GM12865 (cell line): ENCODE measurements at regions not wholly inside any gene's neighbourhood (a gene's known extent, or its start where the extent isn't known, plus 50 kb on each side); places are given as distances from the start of the nearest gene placed in this dataset.

Source experiments
- DNase-seq: peaks from one replicate; pipeline ENCODE4 v3.0.0; 2010; ENCODE audit warnings: low read depth
- H3K4me3 ChIP-seq: 2 replicates; pipeline ENCODE4 v1.5.1; 2011; ENCODE audit warnings: mild to moderate bottlenecking, low read depth, low read length, control low read depth
- TF ChIP-seq, protein P1 (sequence below): IDR thresholded peaks from 2 replicates; pipeline ENCODE4 v1.5.1; 2011; ENCODE audit warnings: low read length, control low read depth, low read depth, inconsistent platforms; ENCODE audit not compliant: insufficient read depth; ENCODE audit errors: missing control alignments

DNA sequence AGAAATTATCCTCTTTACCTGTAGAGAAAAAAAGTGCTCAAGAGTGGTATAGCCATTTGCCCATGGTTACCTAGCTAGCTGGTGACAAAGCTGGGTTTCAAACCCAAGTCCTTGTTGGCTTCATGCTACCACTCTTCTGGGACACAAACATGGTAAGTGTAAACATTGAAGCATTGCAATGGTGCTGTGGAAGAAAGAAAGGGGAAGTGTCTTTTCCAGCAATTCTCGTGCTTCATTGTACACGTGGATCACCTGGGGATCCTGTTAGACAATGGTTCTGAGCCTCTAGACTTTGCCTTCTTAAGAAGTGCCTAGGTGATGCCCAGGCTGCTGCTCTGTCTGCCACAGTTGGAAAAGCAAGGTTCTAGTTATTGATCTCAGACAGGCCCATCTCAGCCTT, 134.8 kb upstream of the CTNNB1 start:
- DNase-seq = no peak
- TF ChIP-seq, protein P1, sequence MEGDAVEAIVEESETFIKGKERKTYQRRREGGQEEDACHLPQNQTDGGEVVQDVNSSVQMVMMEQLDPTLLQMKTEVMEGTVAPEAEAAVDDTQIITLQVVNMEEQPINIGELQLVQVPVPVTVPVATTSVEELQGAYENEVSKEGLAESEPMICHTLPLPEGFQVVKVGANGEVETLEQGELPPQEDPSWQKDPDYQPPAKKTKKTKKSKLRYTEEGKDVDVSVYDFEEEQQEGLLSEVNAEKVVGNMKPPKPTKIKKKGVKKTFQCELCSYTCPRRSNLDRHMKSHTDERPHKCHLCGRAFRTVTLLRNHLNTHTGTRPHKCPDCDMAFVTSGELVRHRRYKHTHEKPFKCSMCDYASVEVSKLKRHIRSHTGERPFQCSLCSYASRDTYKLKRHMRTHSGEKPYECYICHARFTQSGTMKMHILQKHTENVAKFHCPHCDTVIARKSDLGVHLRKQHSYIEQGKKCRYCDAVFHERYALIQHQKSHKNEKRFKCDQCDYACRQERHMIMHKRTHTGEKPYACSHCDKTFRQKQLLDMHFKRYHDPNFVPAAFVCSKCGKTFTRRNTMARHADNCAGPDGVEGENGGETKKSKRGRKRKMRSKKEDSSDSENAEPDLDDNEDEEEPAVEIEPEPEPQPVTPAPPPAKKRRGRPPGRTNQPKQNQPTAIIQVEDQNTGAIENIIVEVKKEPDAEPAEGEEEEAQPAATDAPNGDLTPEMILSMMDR = no peak
- H3K4me3 ChIP-seq = no peak overlapping the region

DNA sequence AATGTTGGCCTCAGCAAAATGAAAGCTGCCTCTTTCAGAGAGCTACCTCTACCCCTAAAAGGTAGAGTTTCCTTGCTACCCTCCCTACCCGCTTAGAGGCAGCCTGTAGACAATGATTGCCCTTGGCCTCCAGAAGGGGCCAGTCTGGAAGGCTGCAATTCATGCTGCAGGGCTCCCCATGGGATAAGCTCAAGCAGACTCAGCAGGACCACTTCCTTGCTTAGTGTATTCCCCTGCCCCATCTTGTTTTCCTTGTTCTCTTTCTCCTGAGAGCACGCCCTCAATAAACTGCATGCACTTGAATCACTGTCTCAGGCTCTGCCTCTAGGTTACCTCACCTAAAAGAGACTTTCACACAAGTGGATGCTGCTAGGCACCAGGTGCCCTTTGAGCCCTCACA, 134.0 kb upstream of the CTNNB1 start:
- TF ChIP-seq, protein P1 = no peak
- no peak overlapping the region for H3K4me3 ChIP-seq
- no peak for DNase-seq

DNA sequence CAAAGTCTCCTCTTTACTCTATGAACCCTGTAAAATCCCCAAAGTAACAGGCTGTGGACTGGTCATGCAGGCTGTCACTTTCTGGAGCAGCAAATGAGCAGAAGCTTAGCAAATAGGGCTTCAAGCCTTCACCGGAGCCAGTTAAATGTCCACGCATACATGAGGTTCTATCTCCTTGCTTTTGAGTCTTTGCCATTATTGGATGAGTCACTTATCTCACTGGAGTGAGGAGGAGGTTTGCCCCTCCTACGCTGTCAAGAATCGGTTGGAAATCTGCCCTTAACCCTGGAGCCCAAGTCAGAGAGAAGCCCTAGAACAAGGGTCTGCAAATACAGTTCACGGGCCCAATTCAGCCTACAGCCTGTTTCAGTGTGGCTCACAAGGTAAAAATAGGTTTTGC, 126.1 kb upstream of the CTNNB1 start:
- H3K4me3 ChIP-seq = no peak overlapping the region
- TF ChIP-seq, protein P1 = no peak
- DNase-seq = no peak

DNA sequence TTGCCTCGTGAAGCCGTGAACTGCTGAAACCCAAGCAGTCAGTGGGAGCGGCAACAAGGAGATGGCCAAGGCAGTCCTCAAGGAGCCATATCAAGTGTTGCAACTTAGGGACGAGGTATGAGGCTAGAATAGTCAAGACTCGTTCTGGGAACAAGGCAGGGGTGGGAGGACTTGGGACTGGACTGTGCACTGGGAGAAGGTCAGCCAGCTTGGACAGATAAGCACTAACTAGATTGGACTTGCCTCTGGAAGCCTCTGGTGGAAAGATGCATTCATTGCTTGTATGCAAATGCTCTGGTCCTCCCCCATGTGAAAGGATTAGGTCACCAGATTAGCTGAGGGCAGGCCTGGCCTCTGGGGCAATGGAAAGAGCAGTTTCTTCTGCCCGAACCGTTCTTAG, 123.3 kb upstream of the CTNNB1 start:
- DNase-seq = no peak
- TF ChIP-seq, protein P1 = no peak
- no peak overlapping the region for H3K4me3 ChIP-seq

DNA sequence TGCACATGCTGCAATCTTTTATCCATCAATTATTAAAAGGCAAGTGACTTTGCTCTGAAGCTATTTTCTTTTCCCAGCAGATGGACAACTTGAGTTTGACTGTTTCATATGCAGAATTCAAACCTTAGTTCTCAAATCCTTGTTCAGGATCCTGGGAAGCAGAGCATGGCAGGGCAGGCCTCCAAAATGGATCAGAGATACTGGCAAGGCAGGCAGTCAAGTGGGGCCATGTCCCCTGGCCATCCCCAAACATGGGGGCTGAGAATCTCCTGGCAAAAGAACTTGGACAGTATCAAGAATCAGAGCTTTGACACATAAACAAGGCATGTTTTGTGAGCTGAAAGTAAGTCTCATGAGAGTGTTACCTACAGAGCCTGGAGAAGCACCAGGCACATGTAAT, 122.9 kb upstream of the CTNNB1 start:
- no peak overlapping the region for H3K4me3 ChIP-seq
- TF ChIP-seq, protein P1 = no peak
- DNase-seq = no peak

DNA sequence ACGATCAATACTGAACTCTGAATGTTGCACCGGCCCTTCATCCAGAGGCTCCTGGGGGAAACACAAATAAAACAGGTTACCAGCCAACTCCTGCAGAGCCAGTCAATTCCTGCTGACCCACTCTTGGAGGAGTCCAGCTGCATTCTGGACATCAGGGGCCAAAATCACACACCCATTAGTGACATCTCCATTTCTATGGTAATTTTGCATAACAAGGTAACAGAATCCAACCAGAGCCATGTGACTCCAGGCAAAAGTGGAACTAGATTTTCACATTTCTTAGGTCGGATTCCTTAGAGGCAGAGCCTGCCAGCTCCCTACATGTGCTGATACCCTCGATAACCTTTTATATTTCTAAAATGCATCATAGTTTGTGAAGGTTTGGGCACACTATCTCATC, 119.2 kb upstream of the CTNNB1 start:
- TF ChIP-seq, protein P1 = no peak
- no peak for DNase-seq
- no peak overlapping the region for H3K4me3 ChIP-seq

DNA sequence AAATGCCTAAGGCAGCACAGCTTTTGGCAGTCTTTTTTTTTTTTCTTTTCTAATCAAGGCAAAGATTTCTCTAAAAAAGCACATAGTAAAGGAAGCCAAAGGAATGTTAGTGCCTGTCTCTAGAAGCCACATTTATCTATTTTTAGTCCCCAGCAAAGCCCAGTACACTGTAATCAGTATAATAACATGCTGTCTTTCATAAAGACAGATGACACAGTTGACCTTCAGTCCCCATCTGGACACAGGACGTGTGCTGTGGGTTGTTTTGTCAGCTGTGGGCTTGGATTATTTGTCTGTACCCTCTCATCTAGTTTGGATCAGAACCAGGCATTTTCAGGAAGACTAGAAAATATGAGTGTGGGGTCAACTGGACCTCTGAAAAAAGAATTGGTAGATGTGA, 110.4 kb upstream of the CTNNB1 start:
- no peak for DNase-seq
- TF ChIP-seq, protein P1 = no peak
- no peak overlapping the region for H3K4me3 ChIP-seq
